ENCODE measurements at regions not wholly inside any gene's neighbourhood (a gene's known extent, or its start where the extent isn't known, plus 50 kb on each side); places are given as distances from the start of the nearest gene placed in this dataset.

- TF ChIP-seq POLR2AphosphoS5 (IDR thresholded peaks at IDR 0.05) (no peak), CTCF (IDR thresholded peaks at IDR 0.05) (no peak)
Measured at GRCh38 chr11:28674433-28675103, 566.4 kb downstream of the METTL15 start.

Data from breast epithelium (tissue), 3 donors.